ENCODE measurements at regions not wholly inside any gene's neighbourhood (a gene's known extent, or its start where the extent isn't known, plus 50 kb on each side); places are given as distances from the start of the nearest gene placed in this dataset.
"Not testable (repeated sequence)": the region's sequence is repeated elsewhere in the genome, so short reads cannot be mapped to it uniquely, and the experiment has no call there.

GRCh38 chr3:116512281-116512680 lies 67.0 kb upstream of the LSAMP start:
- DNase-seq (ENCODE audit: low spot score), result no peak

GRCh38 chr3:116512931-116513330 lies 67.6 kb upstream of the LSAMP start:
- no peak for DNase-seq (ENCODE audit: low spot score)

GRCh38 chr3:116515973-116516372 lies 70.7 kb upstream of the LSAMP start:
- DNase-seq (ENCODE audit: low spot score), result no peak

- DNase-seq (ENCODE audit: low spot score), result peak; percentile 29
Measured at GRCh38 chr3:116517308-116517707, 72.0 kb upstream of the LSAMP start.

GRCh38 chr3:116519101-116519500 lies 73.8 kb upstream of the LSAMP start:
- DNase-seq (ENCODE audit: low spot score), result not testable (repeated sequence)

- not testable (repeated sequence) for DNase-seq (ENCODE audit: low spot score)
Measured at GRCh38 chr3:116519823-116520222, 74.5 kb upstream of the LSAMP start.

- DNase-seq (ENCODE audit: low spot score), result no peak
Measured at GRCh38 chr3:116524453-116525210, 79.3 kb upstream of the LSAMP start.

- DNase-seq (ENCODE audit: low spot score), result no peak
Measured at GRCh38 chr3:116552246-116552645, 107.0 kb upstream of the LSAMP start.

GRCh38 chr3:116553355-116553754 lies 108.1 kb upstream of the LSAMP start:
- no peak for DNase-seq (ENCODE audit: low spot score)

GRCh38 chr3:116561529-116561928 lies 116.2 kb upstream of the LSAMP start:
- peak; percentile 6 for DNase-seq (ENCODE audit: low spot score)

- no peak for DNase-seq (ENCODE audit: low spot score)
Measured at GRCh38 chr3:116563351-116563750, 118.1 kb upstream of the LSAMP start.

- DNase-seq (ENCODE audit: low spot score), result no peak
Measured at GRCh38 chr3:116566478-116566960, 121.2 kb upstream of the LSAMP start.

GRCh38 chr3:116569611-116570010 lies 124.3 kb upstream of the LSAMP start:
- DNase-seq (ENCODE audit: low spot score), result no peak

- peak; percentile 43 for DNase-seq (ENCODE audit: low spot score)
Measured at GRCh38 chr3:116579840-116580239, 129.7 kb upstream of the TUSC7 start.

GRCh38 chr3:116586285-116586944 lies 123.2 kb upstream of the TUSC7 start:
- peak; percentile 8 for DNase-seq (ENCODE audit: low spot score)

- no peak for DNase-seq (ENCODE audit: low spot score)
Measured at GRCh38 chr3:116591236-116591635, 118.3 kb upstream of the TUSC7 start.

GRCh38 chr3:116601206-116601605 lies 108.4 kb upstream of the TUSC7 start:
- no peak for DNase-seq (ENCODE audit: low spot score)

GRCh38 chr3:116607205-116607604 lies 102.4 kb upstream of the TUSC7 start:
- DNase-seq (ENCODE audit: low spot score), result no peak

GRCh38 chr3:116610124-116610523 lies 99.5 kb upstream of the TUSC7 start:
- DNase-seq (ENCODE audit: low spot score), result no peak

GRCh38 chr3:116614795-116615362 lies 94.7 kb upstream of the TUSC7 start:
- DNase-seq (ENCODE audit: low spot score), result peak; percentile 15

GRCh38 chr3:116618138-116618537 lies 91.4 kb upstream of the TUSC7 start:
- DNase-seq (ENCODE audit: low spot score), result no peak

GRCh38 chr3:116618930-116619329 lies 90.6 kb upstream of the TUSC7 start:
- no peak for DNase-seq (ENCODE audit: low spot score)

GRCh38 chr3:116630494-116630893 lies 79.1 kb upstream of the TUSC7 start:
- no peak for DNase-seq (ENCODE audit: low spot score)
